ENCODE measurements at regions not wholly inside any gene's neighbourhood (a gene's known extent, or its start where the extent isn't known, plus 50 kb on each side); places are given as distances from the start of the nearest gene placed in this dataset.
"Not testable (repeated sequence)": the region's sequence is repeated elsewhere in the genome, so short reads cannot be mapped to it uniquely, and the experiment has no call there.

DNA sequence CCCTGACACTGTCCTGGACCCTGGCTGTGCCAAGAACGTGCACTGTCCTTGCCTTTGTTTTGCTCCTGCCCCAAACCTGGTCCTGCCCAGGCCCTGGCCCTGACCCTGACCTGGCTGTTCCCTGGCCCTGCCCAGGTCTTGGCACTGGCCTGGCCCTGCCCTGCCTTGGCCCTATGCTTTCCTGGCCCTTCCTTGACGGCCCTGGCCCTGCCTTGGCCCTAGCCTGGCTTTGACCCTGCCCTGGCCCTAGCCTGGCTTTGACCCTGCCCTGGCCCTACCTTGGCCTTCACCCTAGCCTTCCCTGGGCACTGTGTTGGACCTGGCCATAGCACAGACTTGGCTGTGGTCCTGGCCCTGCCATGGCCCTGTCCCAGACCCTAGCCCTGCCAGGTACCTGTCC lies 252.9 kb downstream of the TP53TG3F start:
- not testable (repeated sequence) for DNase-seq

DNA sequence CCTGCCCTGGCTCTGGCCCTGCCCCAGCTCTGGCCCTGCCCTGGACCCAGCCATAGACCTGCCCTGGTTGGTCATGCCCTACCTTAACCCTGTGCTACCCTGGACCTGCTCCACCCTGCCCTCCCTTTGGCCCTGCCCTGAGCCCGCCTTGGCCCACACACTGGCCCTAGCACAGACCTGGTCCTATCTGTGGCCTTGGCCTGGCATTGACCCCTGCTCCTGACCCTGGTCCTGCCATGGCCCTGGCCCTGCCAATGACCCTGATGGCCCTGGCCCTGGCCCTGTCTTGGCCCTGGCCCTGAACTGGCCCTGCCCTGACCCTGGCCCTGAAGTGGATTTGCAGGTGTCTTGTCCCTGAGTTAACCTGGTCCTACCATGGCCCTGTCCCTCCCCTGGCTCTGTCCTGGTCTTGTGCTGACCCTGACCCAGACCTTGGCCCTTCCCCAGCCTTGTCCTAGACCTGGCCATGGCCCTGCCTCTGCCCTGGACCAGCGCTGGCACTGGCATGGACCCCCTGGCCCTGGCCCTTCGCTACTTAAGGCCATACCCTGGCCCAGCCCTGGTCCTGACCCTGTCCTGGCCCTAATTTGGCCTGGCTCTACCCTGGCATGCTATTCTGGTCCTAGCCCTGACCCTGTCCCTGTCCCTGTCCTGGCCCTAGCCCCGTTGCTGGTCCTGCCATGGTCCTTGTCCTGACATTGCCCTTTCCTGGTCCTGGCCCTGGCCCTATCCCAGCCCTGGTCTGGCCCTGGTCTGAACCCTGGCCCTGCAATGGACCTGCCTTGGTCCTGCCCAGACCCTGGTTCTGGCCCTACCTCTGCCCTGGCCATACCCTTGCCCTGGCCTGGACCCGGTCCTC lies 253.7 kb downstream of the TP53TG3F start:
- not testable (repeated sequence) for DNase-seq

DNA sequence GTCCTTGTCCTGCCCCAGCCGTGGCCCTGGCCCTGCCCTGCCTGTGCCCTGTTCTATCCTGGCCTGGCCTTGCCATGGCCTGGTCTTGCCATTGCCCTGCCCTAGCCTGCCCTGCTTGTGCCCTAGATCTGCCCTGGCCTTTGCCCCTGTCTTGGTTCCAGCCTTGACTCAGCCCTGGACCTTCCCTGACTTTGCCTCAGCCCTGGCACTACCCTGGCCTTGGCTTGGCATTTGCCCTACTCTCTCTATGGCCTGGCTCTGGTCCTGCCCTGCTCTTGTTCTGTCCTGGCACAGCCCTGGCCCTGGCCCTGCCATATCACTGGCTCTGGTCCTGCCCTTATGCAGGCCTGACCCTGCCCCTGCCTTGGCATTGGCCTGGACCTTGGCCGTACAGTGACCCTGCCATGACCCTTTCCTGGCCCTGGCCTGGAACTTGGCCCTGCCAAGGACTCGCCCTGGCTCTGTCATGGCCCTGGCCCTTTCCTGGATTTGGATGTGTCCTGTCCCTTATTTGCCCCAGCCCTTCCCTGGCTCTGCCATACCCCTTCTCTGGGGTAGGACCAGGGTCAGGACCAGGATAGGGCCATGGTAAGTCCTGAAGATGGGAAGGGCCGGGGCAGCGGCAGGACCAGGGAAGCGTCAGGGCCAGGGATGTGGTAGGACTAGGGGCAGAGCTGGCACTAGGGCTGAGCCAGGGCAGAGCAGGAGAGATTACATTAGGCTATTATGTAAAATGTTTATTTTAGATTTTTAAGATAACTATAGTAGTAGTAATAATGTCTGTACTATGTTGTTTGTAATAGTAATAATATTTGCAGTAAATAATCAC lies 254.5 kb downstream of the TP53TG3F start:
- not testable (repeated sequence) for DNase-seq

DNA sequence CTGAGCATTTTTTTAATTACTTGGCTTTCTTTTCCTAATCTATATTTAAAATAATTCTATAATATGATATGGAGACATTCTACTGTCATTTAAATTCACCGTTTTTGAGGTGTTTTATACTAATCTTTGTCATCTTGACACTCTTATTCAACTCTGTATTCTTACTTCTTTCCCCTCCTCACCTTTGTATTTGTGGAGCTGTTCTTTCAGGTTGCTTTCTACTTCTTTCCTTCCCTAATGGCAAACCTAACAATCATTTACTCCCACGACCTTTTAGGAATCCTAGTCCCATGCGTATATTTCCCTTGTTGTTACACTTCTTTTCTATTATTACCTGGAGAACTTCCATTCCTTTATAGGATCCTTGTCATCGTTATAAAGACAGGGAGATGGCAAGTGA lies 271.8 kb downstream of the TP53TG3F start:
- DNase-seq = not testable (repeated sequence)

DNA sequence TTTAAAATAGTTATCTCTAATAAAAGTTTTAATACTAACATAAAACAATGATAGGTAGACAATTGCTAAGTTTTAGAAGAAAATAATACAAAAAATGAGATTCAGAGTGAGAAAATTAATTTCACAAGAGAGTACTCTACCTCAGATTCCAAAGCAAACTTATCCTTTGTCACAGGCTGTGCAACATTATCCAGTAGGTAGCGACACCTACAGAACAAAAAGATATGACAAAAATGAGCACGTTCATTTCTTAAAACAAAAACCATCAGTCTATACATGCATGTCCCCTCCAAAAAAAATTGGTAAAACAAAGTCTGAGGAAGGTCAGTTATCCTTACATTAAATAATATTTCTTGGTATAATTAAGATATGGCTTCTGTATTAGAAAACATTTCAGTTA lies 275.2 kb downstream of the TP53TG3F start:
- not testable (repeated sequence) for DNase-seq

DNA sequence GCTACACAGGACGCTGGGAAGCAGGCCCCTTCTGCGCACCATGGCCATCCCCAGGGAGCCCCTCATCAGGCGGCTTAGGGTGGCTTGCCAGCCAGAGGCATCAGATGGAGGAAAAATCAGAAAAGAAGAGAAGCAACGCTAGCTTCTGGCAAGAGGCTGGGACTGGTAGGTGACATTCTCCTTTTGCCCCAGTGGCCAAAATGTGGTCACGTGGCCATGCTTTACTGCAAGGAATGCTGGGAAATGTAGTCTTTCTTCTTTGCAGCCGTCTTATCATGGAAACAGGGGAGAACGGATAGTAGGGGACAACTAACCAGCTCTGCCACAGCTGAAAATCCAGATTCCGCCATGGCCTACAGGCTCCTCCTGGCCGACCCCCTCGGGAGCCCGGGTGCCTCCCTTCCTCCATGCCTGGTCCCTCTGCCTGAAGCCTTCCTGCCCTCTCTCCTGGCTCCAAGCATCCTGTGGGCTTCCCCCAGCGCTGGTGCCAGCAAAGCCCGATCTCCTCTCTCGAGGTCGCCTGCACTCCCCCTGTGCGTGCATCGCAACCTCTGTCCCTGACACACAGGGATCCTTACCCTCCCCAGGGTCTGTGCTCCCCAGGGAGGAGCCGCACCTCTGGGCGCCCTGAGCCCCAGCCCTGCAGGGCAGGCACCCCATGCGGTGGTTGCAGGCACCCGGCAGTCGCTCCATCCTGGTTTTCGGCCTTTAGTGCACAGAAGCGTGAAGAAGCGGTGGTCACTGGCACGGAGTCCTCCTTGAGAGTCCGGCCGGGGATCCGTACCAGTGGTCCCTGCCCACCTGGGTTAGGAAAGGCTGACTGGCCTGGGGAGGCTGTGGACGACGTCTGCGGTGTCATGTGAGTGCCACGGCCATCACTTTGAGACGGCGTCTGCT lies 307.7 kb downstream of the TP53TG3F start:
- not testable (repeated sequence) for DNase-seq

DNA sequence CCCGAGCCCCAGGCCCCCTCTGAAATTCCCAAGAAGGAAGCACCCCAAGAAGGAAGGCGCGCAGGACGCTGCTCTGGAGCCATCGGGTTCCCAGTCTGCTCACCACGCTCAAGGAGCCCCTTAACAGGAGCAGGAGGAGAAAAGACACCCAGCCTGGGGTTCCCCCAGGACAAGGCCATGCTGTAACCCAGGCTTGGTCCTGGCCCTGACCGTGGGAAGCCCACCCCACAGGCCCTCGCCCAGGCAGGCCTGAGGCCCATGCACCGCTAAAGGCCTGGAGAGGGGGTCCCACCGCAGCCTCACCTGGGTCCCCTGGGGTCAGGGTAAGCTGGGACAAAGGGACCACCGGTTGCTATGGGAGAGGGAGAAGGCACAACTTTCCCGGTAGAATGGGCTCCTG lies 309.3 kb downstream of the TP53TG3F start:
- not testable (repeated sequence) for DNase-seq

DNA sequence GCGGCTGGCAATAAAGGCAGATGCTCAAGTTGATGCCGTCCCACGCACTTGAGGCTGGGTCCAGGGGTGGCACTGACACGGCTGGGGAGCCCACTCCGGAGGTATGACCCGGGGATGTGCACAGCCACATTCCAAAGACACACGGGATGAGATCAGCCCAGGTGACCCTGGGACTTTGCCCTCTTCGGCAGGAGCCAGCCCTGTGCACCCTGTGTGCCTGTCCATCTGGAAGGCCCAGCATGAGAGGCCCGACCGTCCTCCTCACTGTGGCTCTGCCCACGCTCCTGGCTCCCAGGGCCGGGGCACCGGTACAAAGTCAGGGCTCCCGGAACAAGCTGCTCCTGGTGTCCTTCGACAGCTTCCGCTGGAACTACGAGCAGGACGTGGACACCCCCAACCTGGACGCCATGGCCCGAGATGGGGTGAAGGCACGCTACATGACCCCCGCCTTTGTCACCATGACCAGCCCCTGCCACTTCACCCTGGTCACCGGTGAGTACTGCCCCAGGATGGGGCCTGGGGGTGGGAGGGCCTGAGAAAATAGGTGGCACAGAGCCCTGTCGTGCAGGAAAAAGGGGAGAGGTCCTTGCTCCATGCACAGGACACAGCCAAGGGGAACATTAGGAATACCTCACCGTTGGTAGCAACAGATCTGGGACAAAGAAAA lies 309.9 kb downstream of the TP53TG3F start:
- DNase-seq = not testable (repeated sequence)

DNA sequence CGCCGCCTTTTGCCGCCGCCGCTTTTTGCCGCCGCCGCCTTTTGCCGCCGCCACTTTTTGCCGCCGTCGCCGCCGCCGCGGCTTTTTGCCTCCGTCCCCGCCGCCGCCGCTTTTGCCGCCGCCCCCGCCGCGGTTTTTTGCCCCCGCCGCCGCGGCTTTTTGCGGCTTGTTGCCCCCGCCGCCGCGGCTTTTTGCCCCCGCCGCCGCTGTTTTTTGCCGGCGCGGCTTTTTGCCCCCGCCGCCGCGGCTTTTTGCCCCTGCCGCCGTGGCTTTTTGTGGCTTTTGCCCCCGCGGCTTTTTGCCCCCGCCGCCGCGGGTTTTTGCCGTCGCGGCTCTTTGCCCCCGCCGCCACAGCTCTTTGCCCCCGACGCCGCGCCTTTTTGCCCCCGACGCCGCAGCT lies 311.1 kb downstream of the TP53TG3F start:
- not testable (repeated sequence) for DNase-seq

DNA sequence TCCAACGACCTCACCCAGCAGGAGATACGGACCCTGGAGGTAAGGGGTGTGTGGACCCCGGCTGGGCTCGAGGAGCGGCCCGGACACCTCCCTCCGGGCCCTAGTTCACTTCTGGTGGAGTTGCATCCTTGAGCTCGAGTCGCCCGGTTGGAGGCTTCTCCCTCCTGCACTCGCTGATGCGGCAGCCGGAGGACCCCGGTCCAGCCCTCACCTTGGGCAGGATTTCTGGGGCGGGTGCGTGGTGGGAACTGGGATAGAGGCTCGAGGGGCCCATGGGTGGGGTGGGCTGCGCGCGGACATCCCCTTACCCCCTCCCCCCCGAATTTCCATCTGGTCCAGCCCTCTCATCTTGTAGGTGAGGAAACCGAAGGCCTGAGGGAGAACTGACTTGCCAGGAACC lies 311.8 kb downstream of the TP53TG3F start:
- not testable (repeated sequence) for DNase-seq

DNA sequence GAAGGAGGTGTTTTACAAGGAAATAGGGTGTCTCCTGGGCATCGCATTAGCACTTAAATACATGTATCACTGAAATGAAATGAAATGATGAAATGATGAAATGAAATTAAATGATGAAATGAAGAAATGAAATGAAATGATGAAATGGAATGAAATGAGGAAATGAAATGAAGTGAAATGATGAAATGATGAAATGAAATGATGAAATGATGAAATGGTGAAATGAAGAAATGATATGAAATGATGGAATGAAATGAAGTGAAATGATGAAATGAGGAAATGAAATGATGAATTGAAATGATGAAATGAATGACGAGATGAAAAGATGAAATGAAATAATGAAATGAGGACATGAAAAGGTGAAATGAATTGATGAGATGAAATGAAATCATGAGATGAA lies 314.6 kb downstream of the TP53TG3F start:
- DNase-seq = not testable (repeated sequence)

DNA sequence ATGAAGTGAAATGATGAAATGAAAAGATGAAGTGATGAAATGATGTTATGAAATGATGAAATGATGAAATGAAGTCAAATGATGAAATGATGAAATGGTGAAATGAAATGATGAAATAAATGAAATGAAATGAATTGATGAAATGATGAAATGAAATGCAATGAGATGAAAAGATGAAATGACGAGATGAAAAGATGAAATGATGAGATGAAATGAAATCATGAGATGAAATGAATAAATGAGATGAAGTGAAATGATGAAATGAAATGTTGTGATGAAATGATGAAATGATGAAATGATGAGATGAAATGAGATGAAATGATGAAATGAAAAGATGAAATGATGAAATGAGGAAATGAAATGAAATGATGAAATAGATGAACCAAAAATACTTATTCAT lies 315.3 kb downstream of the TP53TG3F start:
- not testable (repeated sequence) for DNase-seq

DNA sequence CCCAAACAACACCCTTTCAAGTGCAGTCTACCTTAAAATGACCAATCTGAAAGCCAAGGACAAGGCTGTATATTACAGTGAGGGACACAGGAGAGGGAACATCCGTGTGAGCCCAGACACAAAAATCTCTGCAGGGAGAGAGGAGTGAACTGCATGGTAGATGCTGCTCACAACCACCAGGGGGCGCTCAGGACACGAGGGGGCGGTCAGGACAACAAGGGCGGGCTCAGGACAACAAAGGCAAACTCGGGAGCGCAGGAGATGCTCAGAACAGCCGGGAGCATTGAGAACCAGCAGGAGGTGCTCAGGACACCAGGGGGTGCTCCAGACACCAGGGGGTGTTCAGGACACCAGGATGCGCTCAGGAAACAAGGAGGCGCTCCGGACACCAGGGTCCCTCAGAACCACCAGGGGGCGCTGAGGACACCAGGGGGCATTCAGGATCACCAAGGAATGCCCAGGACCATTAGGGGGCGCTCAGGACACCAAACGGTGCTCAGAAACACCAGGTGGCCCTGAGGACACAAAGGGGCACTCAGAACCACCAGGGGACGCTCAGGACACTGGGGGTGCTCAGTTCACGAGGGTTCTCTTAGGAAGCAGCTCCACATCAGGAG lies 357.0 kb downstream of the TP53TG3F start:
- DNase-seq = not testable (repeated sequence)

DNA sequence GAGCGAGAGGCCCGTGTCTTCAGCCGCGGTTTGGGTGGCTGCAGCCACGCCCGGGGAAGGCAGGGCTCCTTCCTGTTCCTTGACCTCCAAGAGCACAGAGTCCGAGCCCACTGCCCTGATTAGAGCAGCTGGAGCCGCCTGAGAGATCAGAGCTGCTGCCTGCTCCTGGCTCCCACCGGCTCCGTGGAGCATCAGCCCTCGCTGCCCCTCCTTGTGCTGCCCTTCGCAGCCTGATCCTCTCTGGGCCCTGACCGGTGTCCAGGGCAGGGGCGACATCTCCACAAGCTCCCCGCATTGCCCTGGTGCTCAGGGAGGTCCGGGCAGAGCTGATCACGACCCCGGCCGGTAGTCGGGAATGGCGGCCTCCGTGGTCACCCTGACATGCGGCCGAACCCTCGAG lies 365.3 kb downstream of the TP53TG3F start:
- not testable (repeated sequence) for DNase-seq

DNA sequence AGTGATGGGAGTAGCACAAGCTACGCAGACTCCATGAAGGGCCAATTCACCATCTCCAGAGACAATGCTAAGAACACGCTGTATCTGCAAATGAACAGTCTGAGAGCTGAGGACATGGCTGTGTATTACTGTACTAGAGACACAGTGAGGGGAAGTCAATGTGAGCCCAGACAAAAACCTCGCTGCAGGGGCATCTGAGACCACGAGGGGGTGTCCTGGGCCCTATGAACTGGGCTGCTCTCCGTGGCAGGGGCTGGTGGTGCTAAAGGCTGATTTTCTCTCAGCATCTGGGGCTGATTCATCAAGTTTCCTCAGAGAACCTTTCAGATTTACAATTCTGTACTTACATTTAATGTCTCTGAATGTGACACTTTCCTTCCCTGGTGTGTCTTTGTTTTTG lies 368.1 kb downstream of the TP53TG3F start:
- DNase-seq = not testable (repeated sequence)

DNA sequence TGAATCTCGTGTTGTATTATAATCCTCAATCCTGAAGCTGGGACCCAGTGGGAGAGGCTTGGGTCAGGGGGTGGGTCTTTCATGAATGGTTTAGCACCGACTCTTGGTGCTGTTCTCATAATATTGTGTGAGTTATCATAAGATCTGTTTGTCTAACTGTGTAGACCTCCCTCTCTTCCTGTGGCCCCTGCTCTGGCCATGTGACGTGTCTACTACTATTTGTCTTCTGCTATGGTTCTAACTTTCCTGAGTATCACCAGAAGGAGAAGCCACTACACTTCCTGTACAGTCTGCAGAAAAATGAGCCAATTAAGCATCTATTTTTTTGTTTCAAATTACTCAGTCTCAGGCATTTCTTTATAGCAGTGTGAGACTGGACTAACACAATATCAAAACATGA lies 379.7 kb downstream of the TP53TG3F start:
- DNase-seq = not testable (repeated sequence)

DNA sequence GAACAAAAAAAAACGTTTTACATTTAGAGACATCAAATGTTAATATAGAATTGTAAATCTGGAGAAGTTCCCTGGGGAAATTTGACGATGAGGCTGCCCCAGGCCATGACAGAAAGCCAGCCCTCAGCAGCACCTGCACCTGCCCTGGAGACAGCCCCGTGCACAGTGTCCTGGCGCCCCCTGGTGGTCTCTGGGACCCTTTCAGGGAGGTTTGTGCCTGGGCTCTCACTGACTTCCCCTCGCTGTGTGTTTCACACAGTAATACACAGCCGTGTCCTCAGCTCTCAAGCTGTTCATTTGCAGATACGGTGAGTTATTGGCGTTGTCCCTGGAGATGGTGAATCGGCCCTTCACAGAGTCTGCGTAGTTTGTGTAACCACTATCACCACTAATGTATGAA lies 385.1 kb downstream of the TP53TG3F start:
- DNase-seq = peak; percentile 49

Data from activated CD4-positive, alpha-beta T cell treated with anti-CD3 and anti-CD28 coated beads for 48 hours (primary cell).